Keratinocyte (primary cell): ENCODE measurements at regions not wholly inside any gene's neighbourhood (a gene's known extent, or its start where the extent isn't known, plus 50 kb on each side); places are given as distances from the start of the nearest gene placed in this dataset.

Experiments
- DNase-seq: peaks from one replicate; pipeline ENCODE4 v3.0.0-alpha.2; 2011; ENCODE audit warnings: low read depth, missing footprints, low spot score
- FAIRE-seq: peaks from 2 replicates; lab custom pipeline; 2011; peaks lifted over from hg19 to GRCh38; lab: Jason Lieb, UNC
- H2AFZ ChIP-seq: 2 replicates; pipeline ENCODE4 v1.6.0; 2012; ENCODE audit warnings: low read length, control low read depth, inconsistent platforms; ENCODE audit not compliant: control insufficient read depth
- H3K27ac ChIP-seq: 2 replicates; pipeline ENCODE4 v1.5.1; 2011; ENCODE audit warnings: low read length; ENCODE audit not compliant: control insufficient read depth, insufficient read depth
- H3K27me3 ChIP-seq: 3 replicates; pipeline ENCODE4 v1.6.0; 2011; ENCODE audit warnings: low read length; ENCODE audit not compliant: control insufficient read depth, insufficient read depth; ENCODE audit errors: extremely low read depth
- H3K36me3 ChIP-seq, 2 experiments: 2 replicates in 1 of 2; 3 replicates in 1 of 2; pipeline ENCODE4 v1.5.1; 2011; ENCODE audit warnings: low read length in 2 of 2, mild to moderate bottlenecking in 1 of 2; ENCODE audit not compliant: control insufficient read depth in 2 of 2, insufficient read depth in 2 of 2; ENCODE audit errors: extremely low read depth in 1 of 2
- H3K4me1 ChIP-seq: 3 replicates; pipeline ENCODE4 v1.5.1; 2011; ENCODE audit warnings: low read length; ENCODE audit not compliant: control insufficient read depth, insufficient read depth; ENCODE audit errors: extremely low read depth
- H3K4me2 ChIP-seq: 3 replicates; pipeline ENCODE4 v1.6.0; 2011; ENCODE audit warnings: low read depth, low read length; ENCODE audit not compliant: control insufficient read depth, insufficient read depth; ENCODE audit errors: extremely low read depth
- H3K4me3 ChIP-seq, 3 experiments: fragments of 200-600 bp in 1 of 3; sonication (generic) in 1 of 3; 2 replicates in 2 of 3; 3 replicates in 1 of 3; pipeline ENCODE4 v1.5.1; 2011 to 2016; ENCODE audit warnings: low read length in 3 of 3, mild to moderate bottlenecking in 3 of 3, control low read depth in 2 of 3, inconsistent platforms in 1 of 3, low read depth in 1 of 3, mixed read lengths in 1 of 3, mixed run types in 1 of 3, moderate library complexity in 1 of 3; ENCODE audit not compliant: control insufficient read depth in 2 of 3, insufficient read depth in 2 of 3; ENCODE audit errors: extremely low read depth in 1 of 3
- H3K79me2 ChIP-seq: 2 replicates; pipeline ENCODE4 v1.6.0; 2012; ENCODE audit warnings: low read length; ENCODE audit not compliant: control insufficient read depth, insufficient read depth
- H3K9ac ChIP-seq: 3 replicates; pipeline ENCODE4 v1.6.0; 2011; ENCODE audit warnings: low read length; ENCODE audit not compliant: control insufficient read depth, insufficient read depth; ENCODE audit errors: extremely low read depth
- H3K9me1 ChIP-seq: 3 replicates; pipeline ENCODE4 v1.6.0; 2011; ENCODE audit warnings: low read length; ENCODE audit not compliant: control insufficient read depth, insufficient read depth; ENCODE audit errors: extremely low read depth
- H3K9me3 ChIP-seq: 2 replicates; pipeline ENCODE4 v1.5.1; 2012; ENCODE audit warnings: low read depth, low read length; ENCODE audit not compliant: control insufficient read depth
- H4K20me1 ChIP-seq: 3 replicates; pipeline ENCODE4 v1.6.0; 2011; ENCODE audit warnings: low read length; ENCODE audit not compliant: control insufficient read depth, insufficient read depth; ENCODE audit errors: extremely low read depth
- CTCF ChIP-seq, 3 experiments: IDR thresholded peaks in 1 of 3; conservative IDR thresholded peaks in 1 of 3; optimal IDR thresholded peaks in 1 of 3; 2 replicates in 2 of 3; 3 replicates in 1 of 3; pipeline versions ENCODE3 to v1.5.1; 2011; ENCODE audit warnings: low read length in 3 of 3, mild to moderate bottlenecking in 3 of 3, moderate library complexity in 2 of 3, control low read depth in 1 of 3, inconsistent platforms in 1 of 3; ENCODE audit not compliant: insufficient read depth in 2 of 3; ENCODE audit errors: extremely low read depth in 1 of 3
- EZH2 ChIP-seq: IDR thresholded peaks from one replicate; pipeline ENCODE4 v1.6.1; 2012; ENCODE audit warnings: inconsistent platforms, mild to moderate bottlenecking, low read length, moderate library complexity
- dilution Hi-C: fragments of 300-500 bp; cut with MboI; formaldehyde crosslinking; loops from one replicate; pipeline ENCODE4 v1.7.0; 2020; ENCODE audit warnings: low sequenced_read_pairs; ENCODE audit not compliant: extremely low pct_ligation_motif_present

- dilution Hi-C loops: no loop called here
- Histone ChIP-seq H3K9ac (no peak overlapping the region), H3K27ac (no peak overlapping the region), H3K27me3 (no peaks in the 10 kb centered on the region), H3K79me2 (no peaks in the 10 kb centered on the region), H3K4me3 (no peak overlapping the region), H3K9me1 (no peaks in the 10 kb centered on the region), H3K9me3 (no peaks in the 10 kb centered on the region), H4K20me1 (no peaks in the 10 kb centered on the region), H3K4me2 (no peak overlapping the region), H3K4me1 (no peaks in the 10 kb centered on the region), H3K36me3 (no peaks in the 10 kb centered on the region), H2AFZ (no peak overlapping the region)
- DNase-seq (no peak), FAIRE-seq (no peak)
- no peak for TF ChIP-seq CTCF (optimal IDR thresholded peaks at IDR 0.05 in 1 of 3, IDR thresholded peaks at IDR 0.05 in 1 of 3, conservative IDR thresholded peaks at IDR 0.05 in 1 of 3; ENCODE audit: extremely low read depth in 1 of 3, insufficient read depth in 2 of 3, low read length in 3 of 3)
- TF ChIP-seq EZH2: no peak
These were observed 750.9 kb downstream of the BRINP3 start for GRCh38 chr1:189726806-189727205.

DNA sequence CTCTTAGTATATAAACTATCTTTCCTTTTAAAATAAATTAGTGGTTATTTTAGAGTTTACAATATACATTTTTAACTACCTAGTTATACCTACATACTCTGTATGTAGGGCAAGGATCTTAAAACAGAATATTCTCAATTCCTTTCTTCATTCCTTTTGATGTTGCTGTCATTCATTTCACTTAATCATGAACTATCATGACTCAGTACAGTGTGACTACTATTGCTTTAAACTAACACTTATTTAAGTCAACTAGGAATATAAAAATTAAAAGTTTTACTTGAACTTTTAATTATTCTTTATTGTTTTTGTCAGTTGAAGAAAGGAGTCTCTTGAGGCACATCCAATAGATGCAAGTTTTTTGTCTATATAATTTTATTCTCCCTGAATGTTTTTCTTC is 726.4 kb downstream of the BRINP3 start:
- Histone ChIP-seq H3K9ac (no peak overlapping the region), H3K27me3 (no peaks in the 10 kb centered on the region), H3K4me1 (no peaks in the 10 kb centered on the region), H3K9me1 (no peaks in the 10 kb centered on the region), H3K4me3 (no peak overlapping the region), H4K20me1 (no peaks in the 10 kb centered on the region), H3K9me3 (no peaks in the 10 kb centered on the region), H3K79me2 (no peaks in the 10 kb centered on the region), H3K36me3 (no peaks in the 10 kb centered on the region), H2AFZ (no peak overlapping the region), H3K4me2 (no peak overlapping the region), H3K27ac (no peak overlapping the region)
- FAIRE-seq: no peak
- dilution Hi-C loops: no loop called here
- TF ChIP-seq EZH2 (no peak), CTCF (optimal IDR thresholded peaks at IDR 0.05 in 1 of 3, IDR thresholded peaks at IDR 0.05 in 1 of 3, conservative IDR thresholded peaks at IDR 0.05 in 1 of 3; ENCODE audit: extremely low read depth in 1 of 3, insufficient read depth in 2 of 3, low read length in 3 of 3) (no peak)
- DNase-seq: no peak
